ENCODE measurements at regions not wholly inside any gene's neighbourhood (a gene's known extent, or its start where the extent isn't known, plus 50 kb on each side); places are given as distances from the start of the nearest gene placed in this dataset.

- intact Hi-C loops (cut with micrococcal nuclease): no loop called here
- H3K9ac ChIP-seq (ENCODE audit: insufficient read depth, low read length, poor library complexity, severe bottlenecking): no peak overlapping the region
- H3K27me3 Mint-ChIP-seq (ENCODE audit: low read depth in 3 of 3): no peaks in the 10 kb centered on the region
- no peaks in the 10 kb centered on the region for H3K27me3 ChIP-seq (ENCODE audit: control insufficient read depth in 2 of 2, insufficient read depth in 2 of 2, low read length in 2 of 2)
- H3K27ac ChIP-seq (ENCODE audit: low read depth in 1 of 2, low read length in 2 of 2): no peak overlapping the region
- H3K79me2 ChIP-seq (ENCODE audit: insufficient read depth, low read length): no peaks in the 10 kb centered on the region
- H3K9me3 Mint-ChIP-seq: peaks cover 0 to 6% (median 4%) of the 10 kb centered on the region in 7 donors
- H3K4me3 Mint-ChIP-seq: no peak overlapping the region
- H3K4me3 ChIP-seq (replicated peaks in 1 of 3; ENCODE audit: low read depth in 2 of 3, low read length in 3 of 3): no peak overlapping the region
- no peaks in the 10 kb centered on the region for H3K9me3 ChIP-seq (replicated peaks in 1 of 2; ENCODE audit: control insufficient read depth in 1 of 2, insufficient read depth in 1 of 2, low read length in 2 of 2)
- H3K4me2 ChIP-seq (replicated peaks; ENCODE audit: extremely low read depth, low read length, poor library complexity, severe bottlenecking): no peak overlapping the region
- no peaks in the 10 kb centered on the region for H3K4me1 Mint-ChIP-seq
- no peaks in the 10 kb centered on the region for H3K4me1 ChIP-seq (ENCODE audit: control insufficient read depth in 1 of 2, insufficient read depth in 2 of 2, low read length in 2 of 2)
- no peaks in the 10 kb centered on the region for H4K20me1 ChIP-seq (ENCODE audit: insufficient read depth, low read length)
- no peak for TF ChIP-seq CTCF (IDR thresholded peaks at IDR 0.05)
- DNase-seq: no peak
- no peaks in the 10 kb centered on the region for H3K36me3 ChIP-seq (replicated peaks in 1 of 2; ENCODE audit: control insufficient read depth in 1 of 2, insufficient read depth in 2 of 2, low read length in 2 of 2)
- H2AFZ ChIP-seq (ENCODE audit: insufficient read depth, low read depth, low read length, poor library complexity, severe bottlenecking): no peak overlapping the region
- H3K36me3 Mint-ChIP-seq: no peaks in the 10 kb centered on the region
- H3K27ac Mint-ChIP-seq: no peak overlapping the region
- WGBS (ENCODE audit: insufficient coverage): 71% methylated on average over 4 of the region's 5 CpGs
Observed at GRCh38 chr7:12030116-12030515, 181.0 kb upstream of the TMEM106B start.

GRCh38 chr7:12031186-12031585 is 179.9 kb upstream of the TMEM106B start:
- H3K27ac ChIP-seq (ENCODE audit: low read depth in 1 of 2, low read length in 2 of 2): no peak overlapping the region
- no peak for TF ChIP-seq CTCF (IDR thresholded peaks at IDR 0.05)
- H3K79me2 ChIP-seq (ENCODE audit: insufficient read depth, low read length): no peaks in the 10 kb centered on the region
- no CpG with 5 or more reads among the region's 1 CpG for WGBS (ENCODE audit: insufficient coverage)
- H3K27me3 Mint-ChIP-seq (ENCODE audit: low read depth in 3 of 3): no peaks in the 10 kb centered on the region
- H3K4me2 ChIP-seq (replicated peaks; ENCODE audit: extremely low read depth, low read length, poor library complexity, severe bottlenecking): no peak overlapping the region
- H3K27ac Mint-ChIP-seq: no peak overlapping the region
- intact Hi-C loops (cut with micrococcal nuclease): no loop called here
- no peak overlapping the region for H3K4me3 ChIP-seq (replicated peaks in 1 of 3; ENCODE audit: low read depth in 2 of 3, low read length in 3 of 3)
- H3K4me1 ChIP-seq (ENCODE audit: control insufficient read depth in 1 of 2, insufficient read depth in 2 of 2, low read length in 2 of 2): no peaks in the 10 kb centered on the region
- no peaks in the 10 kb centered on the region for H3K36me3 Mint-ChIP-seq
- no peak overlapping the region for H3K4me3 Mint-ChIP-seq
- no peak for DNase-seq
- no peaks in the 10 kb centered on the region for H3K4me1 Mint-ChIP-seq
- H3K27me3 ChIP-seq (ENCODE audit: control insufficient read depth in 2 of 2, insufficient read depth in 2 of 2, low read length in 2 of 2): no peaks in the 10 kb centered on the region
- no peak overlapping the region for H3K9ac ChIP-seq (ENCODE audit: insufficient read depth, low read length, poor library complexity, severe bottlenecking)
- H3K9me3 ChIP-seq (replicated peaks in 1 of 2; ENCODE audit: control insufficient read depth in 1 of 2, insufficient read depth in 1 of 2, low read length in 2 of 2): no peaks in the 10 kb centered on the region
- H4K20me1 ChIP-seq (ENCODE audit: insufficient read depth, low read length): no peaks in the 10 kb centered on the region
- peaks cover 0 to 6% (median 4%) of the 10 kb centered on the region in 7 donors for H3K9me3 Mint-ChIP-seq
- H2AFZ ChIP-seq (ENCODE audit: insufficient read depth, low read depth, low read length, poor library complexity, severe bottlenecking): no peak overlapping the region
- H3K36me3 ChIP-seq (replicated peaks in 1 of 2; ENCODE audit: control insufficient read depth in 1 of 2, insufficient read depth in 2 of 2, low read length in 2 of 2): no peaks in the 10 kb centered on the region
